ENCODE measurements at regions not wholly inside any gene's neighbourhood (a gene's known extent, or its start where the extent isn't known, plus 50 kb on each side); places are given as distances from the start of the nearest gene placed in this dataset.

- intact Hi-C loops (cut with micrococcal nuclease), result no loop called here
Observed at GRCh38 chr14:61847861-61848260, 85.6 kb downstream of the SNAPC1 start.

DNA sequence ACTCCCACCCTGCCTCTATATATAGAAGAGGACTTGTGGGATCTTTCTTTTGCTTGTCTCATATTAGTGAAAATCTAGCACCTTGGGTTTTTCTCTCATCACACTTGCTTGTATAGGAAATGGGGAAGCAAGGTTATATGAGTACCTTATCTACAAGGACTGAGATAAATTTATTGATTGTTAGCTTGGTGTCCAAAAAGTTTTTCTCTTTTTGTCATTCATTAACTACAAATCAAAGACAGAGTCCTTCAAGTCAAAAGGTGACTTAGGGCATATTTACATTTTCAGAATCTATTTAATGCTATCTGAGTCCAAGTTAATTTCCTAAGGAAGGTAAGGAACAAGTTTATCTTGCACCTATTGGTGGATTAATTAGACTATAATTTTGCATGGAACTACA is 92.7 kb downstream of the SNAPC1 start:
- intact Hi-C loops (cut with micrococcal nuclease), result no loop called here

- intact Hi-C loops (cut with micrococcal nuclease), result loop anchor here (1.0 to 5.0 kb wide), 4 partner anchors 10 to 267 kb away; no protein-coding TSS in a partner anchor
Observed at GRCh38 chr14:61860294-61860918, 98.2 kb downstream of the SNAPC1 start.

GRCh38 chr14:61861320-61861865 is 99.2 kb downstream of the SNAPC1 start:
- intact Hi-C loops (cut with micrococcal nuclease), result loop anchor here (2.0 to 5.0 kb wide), 2 partner anchors 27 to 66 kb away; no protein-coding TSS in a partner anchor

- intact Hi-C loops (cut with micrococcal nuclease), result loop anchor here (5.0 kb wide), 1 partner anchor 63 kb away; no protein-coding TSS in a partner anchor
Observed at GRCh38 chr14:61864329-61864898, 102.2 kb downstream of the SNAPC1 start.

DNA sequence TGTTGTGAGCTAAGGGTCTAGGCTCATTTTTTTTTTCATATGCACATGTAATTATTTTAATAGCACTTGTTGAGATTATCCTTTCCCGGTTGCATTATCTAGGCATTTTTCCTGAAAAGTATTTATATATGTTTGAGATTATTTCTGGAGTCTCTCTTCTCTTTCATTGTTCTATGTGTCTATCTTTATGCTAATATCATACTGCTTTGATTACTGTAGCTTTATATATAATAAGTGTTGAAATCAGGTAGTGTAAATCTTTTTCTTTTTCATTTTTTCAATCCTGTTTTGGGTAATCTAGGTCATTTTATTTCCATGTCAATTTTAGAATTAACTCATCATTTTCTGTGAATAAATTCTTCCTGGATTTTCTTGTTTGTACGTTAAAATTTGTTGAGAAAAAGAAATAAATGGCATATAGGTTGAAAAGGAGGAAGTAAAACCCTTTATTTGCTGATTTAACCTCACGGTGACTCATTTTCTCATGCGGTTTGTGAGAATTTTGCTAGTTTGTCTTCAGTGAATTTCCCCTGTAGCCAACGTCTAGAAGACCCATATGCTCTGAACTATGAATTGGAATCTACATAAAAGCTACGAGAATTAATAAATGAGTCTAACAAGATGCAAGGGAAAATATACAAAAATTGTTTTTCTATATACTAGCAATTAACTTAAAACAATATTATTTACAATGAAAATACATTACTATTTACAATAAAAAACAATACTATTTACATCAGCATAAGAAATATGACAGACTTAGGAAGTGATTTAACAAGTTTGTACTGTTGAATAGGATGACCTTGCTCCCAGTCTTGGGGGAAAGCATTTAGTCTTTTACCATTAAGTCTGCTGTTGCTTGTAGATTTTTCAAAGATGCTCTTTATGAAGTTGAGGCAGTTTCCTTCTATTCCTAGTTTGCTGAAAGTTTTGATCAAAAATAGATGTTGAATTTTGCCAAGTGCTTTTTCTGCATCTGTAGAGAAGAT is 105.0 kb downstream of the SNAPC1 start:
- intact Hi-C loops (cut with micrococcal nuclease), result no loop called here

GRCh38 chr14:61868846-61869245 is 106.6 kb downstream of the SNAPC1 start:
- intact Hi-C loops (cut with micrococcal nuclease), result no loop called here

- intact Hi-C loops (cut with micrococcal nuclease), result loop anchor here (1.0 kb wide), 1 partner anchor 10 kb away; no protein-coding TSS in a partner anchor
Observed at GRCh38 chr14:61870163-61870562, 107.9 kb downstream of the SNAPC1 start.

DNA sequence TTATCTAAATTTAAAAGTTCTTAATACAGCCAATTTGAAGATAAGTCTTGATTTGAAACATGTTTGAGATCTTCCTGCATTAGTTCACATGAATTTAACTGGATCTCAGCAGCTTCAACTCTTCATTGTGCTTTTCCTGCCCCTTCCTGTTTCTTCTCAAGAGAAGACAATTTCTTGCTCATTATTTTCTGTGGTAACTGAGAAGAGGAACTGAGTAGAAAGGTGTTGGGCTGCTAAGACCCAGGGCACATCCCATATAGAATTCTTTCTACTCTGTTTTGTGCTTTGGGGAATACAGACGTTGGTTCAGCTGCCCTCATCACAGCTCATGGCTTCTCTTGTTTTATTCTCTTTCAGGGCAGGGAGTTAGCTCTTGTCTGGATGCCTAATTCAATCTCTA is 110.2 kb downstream of the SNAPC1 start:
- intact Hi-C loops (cut with micrococcal nuclease), result no loop called here

DNA sequence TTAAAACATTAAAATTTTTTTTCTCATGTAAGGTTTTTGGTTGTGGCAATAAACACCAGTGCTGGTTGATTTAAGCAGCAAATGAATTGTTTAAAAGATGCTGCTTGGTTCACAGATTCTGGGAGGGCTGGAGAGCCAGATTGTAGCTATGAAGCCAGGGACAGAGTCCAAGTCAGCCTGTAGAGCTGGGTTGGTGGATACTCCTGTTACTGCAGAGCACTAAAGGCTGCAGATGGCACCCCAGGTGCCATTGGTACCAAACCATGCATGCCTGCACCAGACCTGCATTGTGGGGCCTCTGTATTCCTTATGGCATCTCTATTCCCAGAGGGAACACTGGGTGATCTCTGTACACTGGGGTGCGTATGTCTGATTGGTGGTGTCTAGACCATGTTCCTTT is 113.3 kb downstream of the SNAPC1 start:
- intact Hi-C loops (cut with micrococcal nuclease), result no loop called here

GRCh38 chr14:61876362-61877034 is 114.3 kb downstream of the SNAPC1 start:
- intact Hi-C loops (cut with micrococcal nuclease), result no loop called here

DNA sequence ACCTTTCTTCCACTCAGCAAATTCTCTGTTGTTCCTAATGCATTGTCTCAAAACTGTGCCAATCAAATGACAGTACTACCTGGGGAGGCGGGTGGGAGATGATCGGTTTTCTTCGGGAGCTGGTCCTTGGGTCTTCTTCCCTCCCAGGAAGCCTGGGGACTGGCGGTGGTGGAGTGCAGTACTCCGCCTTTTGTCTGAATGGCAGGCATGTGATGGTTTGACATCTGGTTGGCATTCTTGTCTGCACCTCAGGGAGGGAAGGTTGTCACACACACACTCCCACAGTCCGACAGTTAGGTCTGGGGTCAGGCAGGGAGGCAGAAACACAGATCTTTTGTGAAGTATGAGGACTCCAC is 114.8 kb downstream of the SNAPC1 start:
- intact Hi-C loops (cut with micrococcal nuclease), result no loop called here

DNA sequence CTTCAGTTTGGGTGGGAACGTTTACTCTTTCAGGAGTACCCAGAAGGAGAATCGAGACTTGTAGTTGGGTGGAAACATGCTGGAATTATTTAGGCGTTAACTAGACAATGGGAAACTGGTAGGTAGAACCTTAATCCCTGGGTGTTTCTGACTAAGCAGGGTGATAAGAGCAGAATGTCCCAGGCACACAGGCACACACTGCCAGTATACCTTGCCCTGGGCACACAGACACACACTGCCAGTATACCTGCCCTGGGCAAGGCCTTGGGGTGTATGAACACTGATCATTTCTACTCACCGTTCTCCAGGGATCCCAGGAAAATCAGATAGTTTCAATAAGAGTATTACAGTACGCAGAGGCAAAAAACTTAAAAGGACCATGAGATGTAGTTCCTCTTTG is 115.5 kb downstream of the SNAPC1 start:
- intact Hi-C loops (cut with micrococcal nuclease), result no loop called here

- intact Hi-C loops (cut with micrococcal nuclease), result no loop called here
Observed at GRCh38 chr14:61878931-61879330, 116.7 kb downstream of the SNAPC1 start.

DNA sequence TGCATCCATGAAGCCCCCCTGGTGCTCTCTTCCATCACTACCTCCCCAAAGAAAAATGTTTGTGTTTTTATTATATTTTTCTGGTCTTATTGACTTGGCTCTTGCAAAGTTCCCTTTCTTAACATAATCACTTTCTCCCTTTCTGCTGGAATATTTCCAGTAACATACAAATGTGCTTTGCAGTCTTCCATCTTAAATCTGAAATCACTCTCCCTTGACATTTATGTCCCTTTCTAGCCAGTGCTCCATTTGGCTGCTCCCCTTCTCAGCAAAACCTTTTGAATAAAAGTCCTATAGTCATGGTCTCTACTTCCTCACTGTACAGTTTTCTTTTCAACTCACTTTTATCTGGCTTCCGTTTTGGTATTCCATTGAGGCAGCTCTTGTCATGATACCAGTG is 118.8 kb downstream of the SNAPC1 start:
- intact Hi-C loops (cut with micrococcal nuclease), result no loop called here

GRCh38 chr14:61884711-61885110 is 122.5 kb downstream of the SNAPC1 start:
- intact Hi-C loops (cut with micrococcal nuclease), result no loop called here

DNA sequence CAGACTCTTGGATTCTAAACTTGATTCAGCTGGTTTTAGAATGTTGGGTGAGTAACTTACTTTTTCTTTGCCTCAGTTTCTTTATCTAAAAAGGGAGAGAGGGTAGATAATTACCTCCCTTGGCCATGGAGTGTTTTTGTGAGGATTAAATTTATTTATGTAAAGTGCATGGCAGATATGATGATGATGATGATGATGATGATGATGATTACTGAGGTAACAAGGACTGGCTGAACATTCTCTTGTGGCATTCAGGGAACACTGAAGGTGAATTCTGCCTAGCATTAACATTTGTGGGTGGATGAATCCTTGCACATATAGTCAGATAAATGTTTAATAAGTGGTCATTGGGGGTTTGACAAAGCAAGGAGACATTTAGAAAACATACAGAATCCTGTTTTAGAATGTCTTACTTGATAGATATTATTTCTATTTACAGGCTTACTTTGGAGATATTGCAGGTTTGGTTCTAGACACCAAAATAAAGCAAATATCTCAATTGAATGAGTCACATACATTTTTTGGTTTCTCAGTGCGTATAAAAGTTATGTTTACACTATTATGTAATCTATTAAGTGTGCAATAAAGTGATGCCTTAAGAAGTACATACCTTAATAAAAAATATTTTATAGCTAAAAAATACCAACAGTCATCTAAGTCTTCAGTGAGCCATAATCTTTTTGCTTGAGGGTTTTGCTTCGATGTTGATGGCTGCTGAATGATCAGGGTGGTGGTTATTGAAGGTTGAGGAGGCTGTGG is 123.2 kb downstream of the SNAPC1 start:
- intact Hi-C loops (cut with micrococcal nuclease), result no loop called here

GRCh38 chr14:61887628-61888027 is 125.4 kb downstream of the SNAPC1 start:
- intact Hi-C loops (cut with micrococcal nuclease), result loop anchor here (2.0 kb wide), 1 partner anchor 27 kb away; no protein-coding TSS in a partner anchor

GRCh38 chr14:61889914-61890351 is 127.7 kb downstream of the SNAPC1 start:
- intact Hi-C loops (cut with micrococcal nuclease), result loop anchor here (2.0 to 5.0 kb wide), 3 partner anchors 29 to 1923 kb away; no protein-coding TSS in a partner anchor

- intact Hi-C loops (cut with micrococcal nuclease), result loop anchor here (5.0 kb wide), 2 partner anchors 434 to 1924 kb away; no protein-coding TSS in a partner anchor
Observed at GRCh38 chr14:61891170-61891569, 128.9 kb downstream of the SNAPC1 start.
